Type B pancreatic cell (in vitro differentiated cells): ENCODE measurements at regions not wholly inside any gene's neighbourhood (a gene's known extent, or its start where the extent isn't known, plus 50 kb on each side); places are given as distances from the start of the nearest gene placed in this dataset.

Experiments used
- DNase-seq: peaks from one replicate; pipeline ENCODE4 v3.0.0; 2021; ENCODE audit warnings: mixed read lengths; ENCODE audit not compliant: unreplicated experiment; ENCODE audit errors: extremely low spot score
- H3K27ac Mint-ChIP-seq: 2 replicates; pipeline ENCODE4 v1.8.0; 2021; ENCODE audit warnings: mild to moderate bottlenecking, mixed read lengths
- H3K27me3 Mint-ChIP-seq: 2 replicates; pipeline ENCODE4 v1.8.0; 2021; ENCODE audit warnings: mixed read lengths
- H3K36me3 Mint-ChIP-seq: 2 replicates; pipeline ENCODE4 v1.8.0; 2021; ENCODE audit warnings: mixed read lengths
- H3K4me1 Mint-ChIP-seq: one replicate; pipeline ENCODE4 v1.8.0; 2021; ENCODE audit warnings: mixed read lengths; ENCODE audit not compliant: unreplicated experiment
- H3K4me3 Mint-ChIP-seq: 2 replicates; pipeline ENCODE4 v1.8.0; 2021; ENCODE audit warnings: mild to moderate bottlenecking, mixed read lengths
- H3K9me3 Mint-ChIP-seq: 2 replicates; pipeline ENCODE4 v1.8.0; 2021; ENCODE audit warnings: mixed read lengths
- CTCF ChIP-seq: fragments of 200-600 bp; sonication (generic); conservative IDR thresholded peaks from 2 replicates; pipeline ENCODE4 v1.5.0; 2021; ENCODE audit warnings: antibody characterized with exemption, mild to moderate bottlenecking

GRCh38 chr3:106773795-106774194 is 603.4 kb upstream of the CCDC54 start:
- no peaks in the 10 kb centered on the region for H3K9me3 Mint-ChIP-seq
- TF ChIP-seq CTCF = no peak

GRCh38 chr3:106783231-106783630 is 594.0 kb upstream of the CCDC54 start:
- H3K4me3 Mint-ChIP-seq = no peak overlapping the region

More at GRCh38 chr3:106773795-106774194, 603.4 kb upstream of the CCDC54 start:
- Mint-ChIP-seq H3K27ac (no peak overlapping the region), H3K4me1 (no peaks in the 10 kb centered on the region), H3K4me3 (no peak overlapping the region), H3K27me3 (no peaks in the 10 kb centered on the region), H3K36me3 (no peaks in the 10 kb centered on the region)
- DNase-seq = no peak

GRCh38 chr3:106789276-106789675 is 588.0 kb upstream of the CCDC54 start:
- Mint-ChIP-seq H3K27ac (no peak overlapping the region), H3K4me1 (no peaks in the 10 kb centered on the region), H3K27me3 (no peaks in the 10 kb centered on the region), H3K36me3 (no peaks in the 10 kb centered on the region), H3K4me3 (no peak overlapping the region), H3K9me3 (peaks cover 4% of the 10 kb centered on the region)
- no peak for DNase-seq
- TF ChIP-seq CTCF = no peak

More at GRCh38 chr3:106783231-106783630, 594.0 kb upstream of the CCDC54 start:
- H3K27me3 Mint-ChIP-seq = no peaks in the 10 kb centered on the region
- H3K27ac Mint-ChIP-seq = no peak overlapping the region
- no peaks in the 10 kb centered on the region for H3K4me1 Mint-ChIP-seq
- no peak for DNase-seq
- H3K36me3 Mint-ChIP-seq = no peaks in the 10 kb centered on the region
- H3K9me3 Mint-ChIP-seq = peaks cover 4% of the 10 kb centered on the region
- no peak for TF ChIP-seq CTCF

- Mint-ChIP-seq H3K36me3 (no peaks in the 10 kb centered on the region), H3K4me1 (peaks cover 7% of the 10 kb centered on the region), H3K9me3 (no peaks in the 10 kb centered on the region), H3K27me3 (no peaks in the 10 kb centered on the region), H3K27ac (no peak overlapping the region), H3K4me3 (no peak overlapping the region)
- no peak for TF ChIP-seq CTCF
- no peak for DNase-seq
Measured at GRCh38 chr3:106792716-106793115, 584.5 kb upstream of the CCDC54 start.

GRCh38 chr3:106794442-106794841 is 582.8 kb upstream of the CCDC54 start:
- no peaks in the 10 kb centered on the region for H3K36me3 Mint-ChIP-seq
- no peak for TF ChIP-seq CTCF
- no peak for DNase-seq
- H3K9me3 Mint-ChIP-seq = no peaks in the 10 kb centered on the region
- H3K27me3 Mint-ChIP-seq = no peaks in the 10 kb centered on the region
- H3K4me3 Mint-ChIP-seq = no peak overlapping the region
- peaks cover 9% of the 10 kb centered on the region for H3K4me1 Mint-ChIP-seq
- H3K27ac Mint-ChIP-seq = no peak overlapping the region

GRCh38 chr3:106795553-106795952 is 581.7 kb upstream of the CCDC54 start:
- Mint-ChIP-seq H3K4me1 (peaks cover 9% of the 10 kb centered on the region), H3K36me3 (no peaks in the 10 kb centered on the region), H3K27me3 (no peaks in the 10 kb centered on the region), H3K27ac (no peak overlapping the region), H3K9me3 (no peaks in the 10 kb centered on the region), H3K4me3 (no peak overlapping the region)
- no peak for TF ChIP-seq CTCF
- no peak for DNase-seq
